K562 (cell line): ENCODE measurements at regions not wholly inside any gene's neighbourhood (a gene's known extent, or its start where the extent isn't known, plus 50 kb on each side); places are given as distances from the start of the nearest gene placed in this dataset.

Experiments used
- ATAC-seq: fragments of 200-7000 bp; cut with Tn5 transposase; 3 replicates; pipeline ENCODE4 v1.9.1; 2020; ENCODE audit warnings: moderate library complexity
- BruUV-seq: library from RNA; stranded (reverse); fragments of 400-500 nt; replicated peaks from 2 replicates; lab custom pipeline; 2021; lab: Mats Ljungman, UMichigan
- CTCF ChIA-PET: fragments of 300-600 bp; formaldehyde crosslinking; extraction: SDS; loops from one replicate; lab custom pipeline; 2021; ENCODE audit warnings: low intra/inter-chr PET ratio; lab: Yijun Ruan, JAX
- POLR2A ChIA-PET: fragments of 300-600, 350-650 bp; sonication (Branson Sonifier 250); formaldehyde crosslinking; extraction: SDS; loops from one replicate; lab custom pipeline; 2021; ENCODE audit warnings: antibody characterized with exemption, inconsistent platforms; lab: Yijun Ruan, JAX
- DNase-seq, 4 experiments: peaks; one replicate each; pipeline versions ENCODE4 v3.0.0 to v3.0.0-alpha.2; 2011 to 2018; ENCODE audit warnings: low spot score in 3 of 4, mixed read lengths in 3 of 4; ENCODE audit errors: extremely low read depth in 1 of 4
- FAIRE-seq: peaks from 2 replicates; lab custom pipeline; 2011; peaks lifted over from hg19 to GRCh38; lab: Jason Lieb, UNC
- H2AFZ ChIP-seq: 2 replicates; pipeline ENCODE4 v1.6.0; 2011; ENCODE audit warnings: low read depth, low read length, control low read depth, inconsistent platforms
- H3K27ac ChIP-seq: fragments of 200-600 bp; 3 replicates; pipeline ENCODE4 v1.8.0; 2011; ENCODE audit warnings: low read depth, mild to moderate bottlenecking, control low read depth, inconsistent platforms, low read length, moderate library complexity, mixed read lengths; ENCODE audit errors: extremely low read depth
- H3K27me3 ChIP-seq, 2 experiments: fragments of 300-600 bp in 1 of 2; 2 replicates in 1 of 2; 3 replicates in 1 of 2; pipeline versions ENCODE4 v1.6.0 to v1.8.0; 2011; ENCODE audit warnings: inconsistent platforms in 2 of 2, low read length in 2 of 2, mild to moderate bottlenecking in 1 of 2, mixed read lengths in 1 of 2, moderate library complexity in 1 of 2; ENCODE audit not compliant: control insufficient read depth in 2 of 2, insufficient read depth in 2 of 2
- H3K36me3 ChIP-seq: fragments of 300-600 bp; 3 replicates; pipeline ENCODE4 v1.8.0; 2011; ENCODE audit warnings: mild to moderate bottlenecking, low read length, inconsistent platforms; ENCODE audit not compliant: control insufficient read depth, insufficient read depth
- H3K4me1 ChIP-seq, 2 experiments: fragments of 200-600 bp in 1 of 2; replicated peaks in 1 of 2; 2 replicates in 1 of 2; 3 replicates in 1 of 2; pipeline versions ENCODE4 v1.5.1 to v1.8.0; 2011; ENCODE audit warnings: inconsistent platforms in 2 of 2, low read length in 2 of 2, mild to moderate bottlenecking in 1 of 2, mixed read lengths in 1 of 2, moderate library complexity in 1 of 2; ENCODE audit not compliant: control insufficient read depth in 2 of 2, insufficient read depth in 2 of 2
- H3K4me2 ChIP-seq: 2 replicates; pipeline ENCODE4 v1.6.1; 2011; ENCODE audit warnings: low read length, control low read depth, inconsistent platforms, mixed read lengths; ENCODE audit not compliant: insufficient read depth
- H3K4me3 ChIP-seq: fragments of 200-600 bp; sonication (generic), shearing (Covaris generic); 2 replicates; pipeline ENCODE4 v1.5.1; 2016; ENCODE audit warnings: control low read depth, inconsistent platforms
- H3K79me2 ChIP-seq: fragments of 200-600 bp; 3 replicates; pipeline ENCODE4 v1.8.0; 2011; ENCODE audit warnings: low read length, inconsistent platforms; ENCODE audit not compliant: control insufficient read depth, insufficient read depth
- H3K9ac ChIP-seq, 2 experiments: 2 replicates each; pipeline versions ENCODE4 v1.6.0 to v1.6.1; 2011; ENCODE audit warnings: low read depth in 2 of 2, low read length in 2 of 2, control low read depth in 1 of 2, inconsistent platforms in 1 of 2, mild to moderate bottlenecking in 1 of 2, mixed read lengths in 1 of 2; ENCODE audit not compliant: insufficient read depth in 1 of 2
- H3K9me1 ChIP-seq: one replicate; pipeline ENCODE4 v1.6.0; 2011; ENCODE audit warnings: inconsistent platforms, mild to moderate bottlenecking, low read length, moderate library complexity; ENCODE audit not compliant: control insufficient read depth, insufficient read depth
- H3K9me3 ChIP-seq: replicated peaks from 2 replicates; pipeline ENCODE4 v1.5.1; 2011; ENCODE audit warnings: low read depth, low read length, inconsistent platforms; ENCODE audit not compliant: control insufficient read depth, insufficient read depth
- H4K20me1 ChIP-seq: replicated peaks from 2 replicates; pipeline ENCODE4 v1.6.1; 2011; ENCODE audit warnings: low read length, inconsistent platforms, mixed read lengths; ENCODE audit not compliant: control insufficient read depth, insufficient read depth
- BRCA1 ChIP-seq, 2 experiments: fragments of 450-650 bp in 1 of 2; sonication (generic) in 1 of 2; formaldehyde crosslinking in 1 of 2; IDR thresholded peaks; 2 replicates each; pipeline versions ENCODE4 v1.5.0 to v1.6.1; 2017 to 2020; ENCODE audit warnings: mild to moderate bottlenecking in 1 of 2, missing genetic modification reagents in 1 of 2
- CREB3L1 ChIP-seq: fragments of 450-650 bp; IDR thresholded peaks from 2 replicates; pipeline ENCODE4 v1.6.1; 2014; ENCODE audit warnings: low read depth, mild to moderate bottlenecking, moderate library complexity, borderline replicate concordance
- EGR1 ChIP-seq: fragments of 450-650 bp; conservative IDR thresholded peaks from 2 replicates; pipeline ENCODE4 v1.6.1; 2017; ENCODE audit warnings: mild to moderate bottlenecking
- KLF1 ChIP-seq: fragments of 450-650 bp; IDR thresholded peaks from 2 replicates; pipeline ENCODE4 v1.6.1; 2016; ENCODE audit warnings: missing genetic modification characterization, missing compliant biosample characterization
- MAZ ChIP-seq, 2 experiments: fragments of 450-650 bp in 1 of 2; sonication (generic) in 1 of 2; formaldehyde crosslinking; IDR thresholded peaks in 1 of 2; conservative IDR thresholded peaks in 1 of 2; 2 replicates each; pipeline versions ENCODE4 v1.4.0 to v1.5.0; 2020; ENCODE audit warnings: mild to moderate bottlenecking in 1 of 2, missing genetic modification reagents in 1 of 2
- RBFOX2 ChIP-seq: fragments of 200-400 bp; formaldehyde crosslinking; IDR thresholded peaks from 2 replicates; pipeline ENCODE4 v1.6.1; 2017; ENCODE audit warnings: low read depth, mild to moderate bottlenecking, low read length, moderate library complexity
- TAF7 ChIP-seq: fragments of 450-650 bp; IDR thresholded peaks from 2 replicates; pipeline ENCODE4 v1.6.1; 2016; ENCODE audit warnings: missing genetic modification characterization, missing compliant biosample characterization
- TGIF2 ChIP-seq: sonication (generic); formaldehyde crosslinking; IDR thresholded peaks from 2 replicates; pipeline ENCODE4 v1.8.1; 2022; ENCODE audit warnings: mild to moderate bottlenecking, missing genetic modification reagents, moderate library complexity
- ZBTB9 ChIP-seq: fragments of 450-650 bp; formaldehyde crosslinking; IDR thresholded peaks from 2 replicates; pipeline ENCODE4 v1.4.0; 2020; ENCODE audit warnings: mild to moderate bottlenecking, moderate library complexity
- ZNF140 ChIP-seq: fragments of 250-450 bp; sonication (Bioruptor Pico); IDR thresholded peaks from 2 replicates; pipeline ENCODE4 v1.8.0; 2021; ENCODE audit warnings: moderate library complexity, mild to moderate bottlenecking, inconsistent platforms
- ZNF644 ChIP-seq: fragments of 200-800 bp; sonication (Bioruptor generic); IDR thresholded peaks from 2 replicates; pipeline ENCODE4 v1.6.1; 2016; ENCODE audit warnings: low read depth, missing genetic modification characterization, missing compliant biosample characterization
- WGBS: fragments of 100-300 bp; shearing (Covaris generic); methylation state at CpG from one replicate; pipeline ENCODE4 v1.1.6; 2016; ENCODE audit warnings: low coverage, mixed read lengths; ENCODE audit not compliant: insufficient coverage; ENCODE audit errors: missing lambda C conversion rate; 5-methylcytosine and 5-hydroxymethylcytosine counted together
- in situ Hi-C: fragments of 300-500 bp; cut with MboI; formaldehyde crosslinking; loops from 4 replicates; pipeline ENCODE4 v1.15.0; 2018; ENCODE audit warnings: inconsistent platforms, mixed read lengths
- intact Hi-C: fragments of 100-400 bp; cut with micrococcal nuclease; formaldehyde crosslinking; loops from 2 replicates; pipeline ENCODE4 v1.14.2; 2022
- TF ChIP-seq, protein P1 (sequence below): sonication (generic); formaldehyde crosslinking; IDR thresholded peaks from 2 replicates; pipeline ENCODE4 v1.8.0; 2022; ENCODE audit warnings: mild to moderate bottlenecking, low read depth, missing genetic modification reagents
- TF ChIP-seq, protein P2 (sequence below): fragments of 150-350 bp; conservative IDR thresholded peaks from 2 replicates; pipeline ENCODE4 v1.6.1; 2014; ENCODE audit warnings: low read length

GRCh38 chr20:39248171-39248861 is 286.2 kb downstream of the DHX35 start:
- Histone ChIP-seq H3K79me2 (no peaks in the 10 kb centered on the region), H3K9me1 (no peaks in the 10 kb centered on the region), H2AFZ (no peak overlapping the region), H4K20me1 (no peaks in the 10 kb centered on the region), H3K4me3 (no peak overlapping the region), H3K27ac (no peak overlapping the region), H3K9me3 (no peaks in the 10 kb centered on the region), H3K36me3 (no peaks in the 10 kb centered on the region), H3K27me3 (no peaks in the 10 kb centered on the region; a peak in 1 of 5 replicates), H3K9ac (no peak overlapping the region), H3K4me1 (no peaks in the 10 kb centered on the region), H3K4me2 (no peak overlapping the region)
- in situ Hi-C loops, result no loop called here
- no TSS peak for BruUV-seq
- no peak for ATAC-seq
- no peak for DNase-seq
- intact Hi-C loops, result no loop called here
- CTCF ChIA-PET, result no interaction called here
- FAIRE-seq, result no peak
- POLR2A ChIA-PET, result interaction anchor here (1.3 kb wide), 1 partner anchor 18 kb away, joined by 3 read pairs; no protein-coding TSS in a partner anchor
- WGBS, result under 1% methylated on average over 15 of the region's 15 CpGs
- TF ChIP-seq, protein P1, sequence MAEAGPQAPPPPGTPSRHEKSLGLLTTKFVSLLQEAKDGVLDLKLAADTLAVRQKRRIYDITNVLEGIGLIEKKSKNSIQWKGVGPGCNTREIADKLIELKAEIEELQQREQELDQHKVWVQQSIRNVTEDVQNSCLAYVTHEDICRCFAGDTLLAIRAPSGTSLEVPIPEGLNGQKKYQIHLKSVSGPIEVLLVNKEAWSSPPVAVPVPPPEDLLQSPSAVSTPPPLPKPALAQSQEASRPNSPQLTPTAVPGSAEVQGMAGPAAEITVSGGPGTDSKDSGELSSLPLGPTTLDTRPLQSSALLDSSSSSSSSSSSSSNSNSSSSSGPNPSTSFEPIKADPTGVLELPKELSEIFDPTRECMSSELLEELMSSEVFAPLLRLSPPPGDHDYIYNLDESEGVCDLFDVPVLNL, result no peak
- no peak for TF ChIP-seq KLF1
- no peak for TF ChIP-seq TAF7 (tag)
- TF ChIP-seq, protein P2, sequence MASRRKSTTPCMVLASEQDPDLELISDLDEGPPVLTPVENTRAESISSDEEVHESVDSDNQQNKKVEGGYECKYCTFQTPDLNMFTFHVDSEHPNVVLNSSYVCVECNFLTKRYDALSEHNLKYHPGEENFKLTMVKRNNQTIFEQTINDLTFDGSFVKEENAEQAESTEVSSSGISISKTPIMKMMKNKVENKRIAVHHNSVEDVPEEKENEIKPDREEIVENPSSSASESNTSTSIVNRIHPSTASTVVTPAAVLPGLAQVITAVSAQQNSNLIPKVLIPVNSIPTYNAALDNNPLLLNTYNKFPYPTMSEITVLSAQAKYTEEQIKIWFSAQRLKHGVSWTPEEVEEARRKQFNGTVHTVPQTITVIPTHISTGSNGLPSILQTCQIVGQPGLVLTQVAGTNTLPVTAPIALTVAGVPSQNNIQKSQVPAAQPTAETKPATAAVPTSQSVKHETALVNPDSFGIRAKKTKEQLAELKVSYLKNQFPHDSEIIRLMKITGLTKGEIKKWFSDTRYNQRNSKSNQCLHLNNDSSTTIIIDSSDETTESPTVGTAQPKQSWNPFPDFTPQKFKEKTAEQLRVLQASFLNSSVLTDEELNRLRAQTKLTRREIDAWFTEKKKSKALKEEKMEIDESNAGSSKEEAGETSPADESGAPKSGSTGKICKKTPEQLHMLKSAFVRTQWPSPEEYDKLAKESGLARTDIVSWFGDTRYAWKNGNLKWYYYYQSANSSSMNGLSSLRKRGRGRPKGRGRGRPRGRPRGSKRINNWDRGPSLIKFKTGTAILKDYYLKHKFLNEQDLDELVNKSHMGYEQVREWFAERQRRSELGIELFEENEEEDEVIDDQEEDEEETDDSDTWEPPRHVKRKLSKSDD, result no peak
- no peak for TF ChIP-seq ZNF644 (tag)
- no peak for TF ChIP-seq RBFOX2
- TF ChIP-seq TGIF2, result no peak
- no peak for TF ChIP-seq BRCA1 (IDR thresholded peaks at IDR 0.05)
- no peak for TF ChIP-seq BRCA1 (CRISPR knock-in tag; IDR thresholded peaks at IDR 0.05)
- no peak for TF ChIP-seq ZBTB9 (CRISPR knock-in tag)
- TF ChIP-seq ZNF140, result no peak
- no peak for TF ChIP-seq MAZ (CRISPR knock-in tag; conservative IDR thresholded peaks at IDR 0.05 in 1 of 2, IDR thresholded peaks at IDR 0.05 in 1 of 2)
- TF ChIP-seq CREB3L1, result no peak
- no peak for TF ChIP-seq EGR1
